SK-N-MC (cell line): ENCODE measurements at regions not wholly inside any gene's neighbourhood (a gene's known extent, or its start where the extent isn't known, plus 50 kb on each side); places are given as distances from the start of the nearest gene placed in this dataset.

Experiments
- DNase-seq: peaks from one replicate; pipeline ENCODE4 v3.0.0-alpha.2; 2011; ENCODE audit warnings: low read depth, low spot score
- H3K27ac ChIP-seq: fragments of 200-600 bp; sonication (generic); 2 replicates; pipeline ENCODE4 v1.5.1; 2016; ENCODE audit warnings: mixed run types
- H3K36me3 ChIP-seq: fragments of 200-600 bp; sonication (generic); 2 replicates; pipeline ENCODE4 v1.6.1; 2017; ENCODE audit warnings: antibody characterized with exemption, low read length, mixed read lengths; ENCODE audit not compliant: insufficient read depth
- H3K4me3 ChIP-seq: fragments of 200-600 bp; sonication (generic); 2 replicates; pipeline ENCODE4 v1.5.1; 2016
- H3K9ac ChIP-seq: fragments of 200-600 bp; sonication (generic); 2 replicates; pipeline ENCODE4 v1.8.0; 2017; ENCODE audit warnings: mixed run types, mixed read lengths; ENCODE audit not compliant: insufficient read length
- H3K9me3 ChIP-seq: fragments of 200-600 bp; sonication (generic); 2 replicates; pipeline ENCODE4 v1.6.1; 2017; ENCODE audit warnings: low read depth, mild to moderate bottlenecking, antibody characterized with exemption, low read length, moderate library complexity, mixed read lengths
- EZH2 ChIP-seq: fragments of 200-600 bp; sonication (generic); IDR thresholded peaks from one replicate; pipeline ENCODE4 v1.6.1; 2017; ENCODE audit warnings: antibody characterized with exemption
- FOXP2 ChIP-seq: optimal IDR thresholded peaks from 2 replicates; pipeline ENCODE3; 2011; ENCODE audit warnings: mild to moderate bottlenecking, moderate library complexity; ENCODE audit not compliant: insufficient read depth; ENCODE audit errors: extremely low read length, control extremely low read depth
- POLR2AphosphoS5 ChIP-seq: IDR thresholded peaks from 2 replicates; pipeline ENCODE4 v1.6.1; 2012; ENCODE audit warnings: mild to moderate bottlenecking, low read depth, low read length, borderline replicate concordance

DNA sequence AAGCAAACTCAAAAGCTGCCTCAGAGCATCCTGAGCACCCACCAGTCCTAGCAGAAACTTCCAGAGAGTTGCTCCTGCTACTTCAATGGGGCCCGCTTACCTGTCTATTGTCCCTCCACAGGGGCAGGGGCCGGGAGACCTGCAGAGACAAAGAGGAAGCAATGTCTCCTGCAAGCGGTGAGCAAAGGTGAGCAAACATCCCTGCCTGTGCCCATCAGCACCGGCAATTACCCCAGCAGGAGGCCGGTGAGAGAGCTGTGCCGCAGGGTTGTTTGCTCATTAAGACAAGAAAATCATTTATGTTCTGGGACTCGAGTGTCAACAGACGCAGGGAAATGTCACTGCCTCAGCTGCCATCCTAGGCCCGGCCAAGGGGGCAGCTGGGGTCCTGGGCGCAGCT, 53.8 kb upstream of the TARDBP start:
- DNase-seq: no peak
- no peaks in the 10 kb centered on the region for H3K9me3 ChIP-seq
- no peak for TF ChIP-seq POLR2AphosphoS5
- TF ChIP-seq EZH2: no peak
- no peak for TF ChIP-seq FOXP2
- no peaks in the 10 kb centered on the region for H3K36me3 ChIP-seq
- no peak overlapping the region for H3K9ac ChIP-seq
- no peak overlapping the region for H3K4me3 ChIP-seq
- no peak overlapping the region for H3K27ac ChIP-seq

GRCh38 chr1:10960411-10961299, 51.8 kb upstream of the TARDBP start:
- no peak overlapping the region for H3K27ac ChIP-seq
- H3K4me3 ChIP-seq: peak overlapping the region; percentile 36; the same call in 1 of the 2 replicates
- H3K9me3 ChIP-seq: no peaks in the 10 kb centered on the region
- H3K9ac ChIP-seq: no peak overlapping the region
- no peak for TF ChIP-seq EZH2
- no peak for DNase-seq
- no peaks in the 10 kb centered on the region for H3K36me3 ChIP-seq

DNA sequence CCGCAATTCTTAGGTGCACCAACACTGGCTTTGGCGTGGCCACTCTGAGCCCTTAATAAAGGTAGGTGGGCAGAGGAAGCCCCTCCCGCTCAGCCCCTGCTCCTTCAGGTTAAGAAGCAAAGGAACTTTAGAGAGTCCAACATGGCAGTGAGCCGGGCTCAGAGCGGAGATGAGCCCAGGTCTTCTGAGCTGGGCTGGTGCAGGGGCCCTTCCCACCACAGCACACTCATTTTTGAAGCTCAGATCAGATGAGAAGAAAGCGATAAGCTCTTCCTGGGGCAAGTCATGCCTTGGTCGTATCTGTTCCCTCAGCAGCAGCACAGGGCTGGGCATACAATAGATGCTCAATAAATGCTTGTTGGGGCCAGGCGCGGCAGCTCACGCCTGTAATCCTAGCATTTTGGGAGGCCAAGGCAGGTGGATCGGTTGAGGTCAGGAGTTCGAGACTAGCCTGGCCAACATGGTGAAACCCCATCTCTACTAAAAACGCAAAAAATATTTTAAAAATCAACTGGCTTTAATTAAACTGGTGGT, 51.1 kb upstream of the TARDBP start:
- DNase-seq: no peak
- H3K27ac ChIP-seq: no peak overlapping the region

DNA sequence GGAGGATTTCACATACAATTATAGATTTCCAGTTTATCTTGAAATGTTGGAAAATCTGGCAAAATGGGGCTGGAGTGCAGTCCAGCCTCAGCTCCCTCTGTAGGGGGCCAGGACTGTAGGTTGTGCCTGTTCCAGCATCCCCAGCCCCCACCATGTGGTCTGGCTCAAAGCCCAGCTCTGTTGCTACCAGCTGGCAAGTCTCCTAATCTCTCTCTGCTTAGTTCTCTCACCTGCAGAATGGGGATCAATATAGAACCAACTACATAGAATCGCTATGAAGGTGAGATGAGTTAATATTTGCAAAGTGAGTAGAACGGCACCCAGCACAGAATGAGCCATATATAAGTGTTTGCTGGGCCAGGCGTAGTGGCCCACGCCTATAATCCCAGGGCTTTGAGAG, 50.0 kb upstream of the TARDBP start:
- no peaks in the 10 kb centered on the region for H3K36me3 ChIP-seq
- H3K27ac ChIP-seq: no peak overlapping the region
- TF ChIP-seq EZH2: no peak
- no peak for TF ChIP-seq FOXP2
- no peak for TF ChIP-seq POLR2AphosphoS5
- DNase-seq: no peak
- H3K9ac ChIP-seq: no peak overlapping the region
- H3K4me3 ChIP-seq: no peak overlapping the region
- no peaks in the 10 kb centered on the region for H3K9me3 ChIP-seq

More for the DNA sequence above, 51.1 kb upstream of the TARDBP start:
- no peaks in the 10 kb centered on the region for H3K36me3 ChIP-seq
- TF ChIP-seq POLR2AphosphoS5: no peak
- no peak for TF ChIP-seq EZH2
- no peak for TF ChIP-seq FOXP2
- no peak overlapping the region for H3K4me3 ChIP-seq
- H3K9me3 ChIP-seq: no peaks in the 10 kb centered on the region
- H3K9ac ChIP-seq: no peak overlapping the region
